ENCODE measurements at regions not wholly inside any gene's neighbourhood (a gene's known extent, or its start where the extent isn't known, plus 50 kb on each side); places are given as distances from the start of the nearest gene placed in this dataset.

DNA sequence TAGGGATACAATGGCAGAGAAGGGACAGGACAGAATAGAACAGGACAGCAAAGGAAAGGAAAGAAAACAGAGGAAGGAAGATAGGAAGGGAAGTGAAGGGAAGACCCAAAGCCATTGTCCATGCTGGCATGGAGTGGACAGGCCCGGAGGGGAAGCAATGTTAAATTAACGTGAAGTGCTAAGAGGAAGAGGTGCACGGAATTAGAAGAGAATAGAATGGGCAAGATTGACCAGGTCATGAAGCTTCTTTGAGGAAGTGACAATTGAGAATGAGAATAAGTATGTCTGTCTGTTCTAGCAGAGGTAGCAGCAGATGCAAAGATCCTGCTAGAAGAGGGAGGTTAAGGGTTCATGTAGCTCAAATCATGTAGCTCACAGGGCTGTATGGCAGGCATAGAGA, 117.2 kb downstream of the MAF start:
- Histone ChIP-seq H3K9me3 (ENCODE audit: insufficient read depth in 2 of 2, low read depth in 1 of 2, low read length in 1 of 2) (no peaks in the 10 kb centered on the region), H3K18ac (ENCODE audit: extremely low read depth, low read length) (no peak overlapping the region), H2BK5ac (ENCODE audit: low read depth, low read length) (no peak overlapping the region), H4K20me1 (replicated peaks in 1 of 2; ENCODE audit: control insufficient read depth in 1 of 2, insufficient read depth in 2 of 2, low read length in 2 of 2) (no peaks in the 10 kb centered on the region), H2AFZ (ENCODE audit: low read length) (no peak overlapping the region), H3K4ac (replicated peaks; ENCODE audit: insufficient read length, low read depth, low read length) (no peak overlapping the region), H3K9ac (replicated peaks in 1 of 4; ENCODE audit: extremely low read depth in 1 of 4, low read depth in 3 of 4, low read length in 3 of 4) (no peak overlapping the region), H3K79me2 (ENCODE audit: control insufficient read depth in 1 of 2, insufficient read depth in 2 of 2, low read length in 2 of 2) (no peaks in the 10 kb centered on the region), H3K4me1 (replicated peaks in 1 of 4; ENCODE audit: control insufficient read depth in 3 of 4, insufficient read depth in 4 of 4, low read length in 3 of 4) (no peaks in the 10 kb centered on the region), H2BK20ac (ENCODE audit: low read length) (no peak overlapping the region), H3K27ac (ENCODE audit: low read depth, low read length) (no peak overlapping the region), H4K91ac (replicated peaks; ENCODE audit: insufficient read length, low read length) (no peak overlapping the region), H3K36me3 (ENCODE audit: control insufficient read depth in 2 of 4, insufficient read depth in 4 of 4, low read length in 3 of 4) (no peaks in the 10 kb centered on the region), H4K5ac (ENCODE audit: insufficient read length, low read depth, low read length) (no peak overlapping the region), H2BK120ac (replicated peaks; ENCODE audit: low read depth, low read length) (no peak overlapping the region), H3K4me3 (ENCODE audit: extremely low read depth in 1 of 4, insufficient read depth in 2 of 4, low read depth in 3 of 4, low read length in 4 of 4) (no peak overlapping the region), H3K56ac (replicated peaks; ENCODE audit: insufficient read length, low read depth, low read length) (no peak overlapping the region), H3K4me2 (ENCODE audit: insufficient read depth in 1 of 2, low read depth in 2 of 2, low read length in 2 of 2) (no peak overlapping the region), H3K14ac (ENCODE audit: insufficient read length) (no peak overlapping the region), H3K27me3 (replicated peaks in 1 of 4; ENCODE audit: control insufficient read depth in 3 of 4, extremely low read depth in 1 of 4, insufficient read depth in 3 of 4, low read length in 3 of 4) (no peaks in the 10 kb centered on the region), H3K23me2 (ENCODE audit: low read depth, low read length) (peaks cover 3% of the 10 kb centered on the region; the same call in 1 of the 2 replicates), H2BK15ac (ENCODE audit: low read length) (no peak overlapping the region), H3K79me1 (ENCODE audit: low read depth, low read length) (no peaks in the 10 kb centered on the region; the same call in 1 of the 2 replicates), H2BK12ac (ENCODE audit: low read depth, low read length) (no peak overlapping the region), H3K23ac (ENCODE audit: insufficient read length) (no peak overlapping the region), H4K8ac (ENCODE audit: extremely low read depth, insufficient read depth, low read length) (no peak overlapping the region), H2AK5ac (ENCODE audit: low read depth, low read length) (no peak overlapping the region)
- POLR2A ChIA-PET (ENCODE audit: partially characterized antibody): no interaction called here
- FAIRE-seq (no peak), DNase-seq (ENCODE audit: low read depth in 1 of 2, low spot score in 2 of 2) (no peak)
- CTCF ChIA-PET (ENCODE audit: partially characterized antibody): no interaction called here
- WGBS, 2 experiments (ENCODE audit: extremely low coverage in 1 of 2, insufficient coverage in 1 of 2, insufficient read length in 1 of 2, insufficient replicate concordance in 2 of 2, low coverage in 1 of 2, low lambda C conversion rate in 2 of 2, missing lambda C conversion rate in 1 of 2): 91% methylated on average over 3 of the region's 3 CpGs; no CpG with 5 or more reads in 1 of the 2 experiments
- TF ChIP-seq RFX5 (IDR thresholded peaks at IDR 0.05; ENCODE audit: borderline replicate concordance, low read depth, low read length): no peak
- TF ChIP-seq EP300 (IDR thresholded peaks at IDR 0.05; ENCODE audit: borderline replicate concordance in 1 of 2, low read depth in 2 of 2, low read length in 2 of 2): no peak
- no peak for TF ChIP-seq RXRA (IDR thresholded peaks at IDR 0.05; ENCODE audit: insufficient read depth, low read depth, low read length)
- no peak for TF ChIP-seq KDM1A (IDR thresholded peaks at IDR 0.05; ENCODE audit: borderline replicate concordance, low read length)

All from H1 (cell line).